SK-N-MC (cell line): ENCODE measurements at regions not wholly inside any gene's neighbourhood (a gene's known extent, or its start where the extent isn't known, plus 50 kb on each side); places are given as distances from the start of the nearest gene placed in this dataset.

ENCODE experiments used
- EZH2 ChIP-seq: fragments of 200-600 bp; sonication (generic); IDR thresholded peaks from one replicate; pipeline ENCODE4 v1.6.1; 2017; ENCODE audit warnings: antibody characterized with exemption
- POLR2AphosphoS5 ChIP-seq: IDR thresholded peaks from 2 replicates; pipeline ENCODE4 v1.6.1; 2012; ENCODE audit warnings: mild to moderate bottlenecking, low read depth, low read length, borderline replicate concordance

- TF ChIP-seq EZH2 (no peak), POLR2AphosphoS5 (no peak)
Observed at GRCh38 chr14:30482276-30482675, 76.7 kb upstream of the G2E3 start.
